Esophagus muscularis mucosa (tissue), 3 donors: ENCODE measurements at regions not wholly inside any gene's neighbourhood (a gene's known extent, or its start where the extent isn't known, plus 50 kb on each side); places are given as distances from the start of the nearest gene placed in this dataset.

Experiments used
- CTCF ChIP-seq, 3 experiments: fragments of 200-600 bp in 2 of 3; fragments of 450-650 bp in 1 of 3; sonication (generic) in 2 of 3; IDR thresholded peaks; one replicate each; pipeline ENCODE4 v1.5.1; 2017 to 2019; ENCODE audit warnings: antibody characterized with exemption in 3 of 3, mild to moderate bottlenecking in 2 of 3, moderate library complexity in 1 of 3
- POLR2AphosphoS5 ChIP-seq, 2 donors: sonication (generic); formaldehyde crosslinking; IDR thresholded peaks; one replicate each; pipeline ENCODE4 v1.6.1; 2017; ENCODE audit warnings: antibody characterized with exemption in 2 of 2

- TF ChIP-seq CTCF (IDR thresholded peaks at IDR 0.05) (no peak), POLR2AphosphoS5 (IDR thresholded peaks at IDR 0.05) (no peak)
These were observed 482.0 kb downstream of the TSN start for GRCh38 chr2:122237450-122237849.
